Lower leg skin (tissue), 4 donors: ENCODE measurements at regions not wholly inside any gene's neighbourhood (a gene's known extent, or its start where the extent isn't known, plus 50 kb on each side); places are given as distances from the start of the nearest gene placed in this dataset.

Experiments used
- DNase-seq, 2 donors: peaks; one replicate each; pipeline ENCODE4 v3.0.0-alpha.2; 2019; ENCODE audit warnings: low spot score in 2 of 2
- H3K4me3 ChIP-seq: fragments of 200-600 bp; sonication (generic); 2 replicates; pipeline ENCODE4 v1.5.1; 2017; ENCODE audit warnings: mild to moderate bottlenecking, low read depth; ENCODE audit not compliant: poor library complexity, severe bottlenecking
- CTCF ChIP-seq, 3 donors: fragments of 450-650 bp; IDR thresholded peaks; one replicate each; pipeline ENCODE4 v1.5.1; 2016; ENCODE audit warnings: antibody characterized with exemption in 3 of 3, mild to moderate bottlenecking in 3 of 3, moderate library complexity in 2 of 3
- POLR2A ChIP-seq, 2 donors: fragments of 450-650 bp; IDR thresholded peaks; one replicate each; pipeline ENCODE4 v1.6.1; 2016 to 2017; ENCODE audit warnings: antibody characterized with exemption in 2 of 2, mild to moderate bottlenecking in 1 of 2, moderate library complexity in 1 of 2
- WGBS, 2 donors: methylation state at CpG; one replicate each; pipeline ENCODE4 v1.1.5; 2018; 5-methylcytosine and 5-hydroxymethylcytosine counted together
- intact Hi-C: fragments of 100-400 bp; cut with DNase I; formaldehyde crosslinking; loops from one replicate; pipeline ENCODE4 v1.15.0; 2023; ENCODE audit warnings: low total_unique reads

GRCh38 chr9:107960916-107961315 lies 471.3 kb upstream of the KLF4 start:
- H3K4me3 ChIP-seq, result no peak overlapping the region
- TF ChIP-seq CTCF (IDR thresholded peaks at IDR 0.05), result no peak
- no peak for TF ChIP-seq POLR2A (IDR thresholded peaks at IDR 0.05)
- intact Hi-C loops, result no loop called here
- no peak for DNase-seq
- WGBS, 2 donors, result 71 to 74% methylated on average over 2 of the region's 2 CpGs

GRCh38 chr9:107954312-107954711 lies 464.7 kb upstream of the KLF4 start:
- intact Hi-C loops, result no loop called here
- 91% methylated on average over 6 of the region's 6 CpGs for WGBS, 2 donors
- H3K4me3 ChIP-seq, result no peak overlapping the region
- TF ChIP-seq CTCF (IDR thresholded peaks at IDR 0.05), result no peak
- TF ChIP-seq POLR2A (IDR thresholded peaks at IDR 0.05), result no peak
- DNase-seq, result peak in 1 of 2 donors; percentile 37

GRCh38 chr9:107953556-107954125 lies 464.1 kb upstream of the KLF4 start:
- H3K4me3 ChIP-seq, result no peak overlapping the region
- WGBS, 2 donors, result 85 to 87% methylated on average over 4 of the region's 4 CpGs
- intact Hi-C loops, result no loop called here
- DNase-seq, result no peak
- TF ChIP-seq CTCF (IDR thresholded peaks at IDR 0.05) (no peak), POLR2A (IDR thresholded peaks at IDR 0.05) (no peak)

GRCh38 chr9:107952773-107953172 lies 463.2 kb upstream of the KLF4 start:
- WGBS, 2 donors, result 82% methylated on average over 1 of the region's 1 CpG
- TF ChIP-seq CTCF (IDR thresholded peaks at IDR 0.05), result no peak
- no peak for TF ChIP-seq POLR2A (IDR thresholded peaks at IDR 0.05)
- no peak for DNase-seq
- intact Hi-C loops, result no loop called here
- H3K4me3 ChIP-seq, result no peak overlapping the region

GRCh38 chr9:107951511-107951910 lies 461.9 kb upstream of the KLF4 start:
- TF ChIP-seq POLR2A (IDR thresholded peaks at IDR 0.05), result no peak
- no peak for TF ChIP-seq CTCF (IDR thresholded peaks at IDR 0.05)
- no peak overlapping the region for H3K4me3 ChIP-seq
- intact Hi-C loops, result no loop called here
- DNase-seq, result no peak
- WGBS, 2 donors, result 87 to 91% methylated on average over 2 of the region's 2 CpGs

- intact Hi-C loops, result no loop called here
- 78 to 85% methylated on average over 4 of the region's 4 CpGs for WGBS, 2 donors
- no peak overlapping the region for H3K4me3 ChIP-seq
- DNase-seq, result no peak
- no peak for TF ChIP-seq CTCF (IDR thresholded peaks at IDR 0.05)
- TF ChIP-seq POLR2A (IDR thresholded peaks at IDR 0.05), result no peak
Measured at GRCh38 chr9:107949061-107949460, 459.5 kb upstream of the KLF4 start.
